ENCODE measurements at regions not wholly inside any gene's neighbourhood (a gene's known extent, or its start where the extent isn't known, plus 50 kb on each side); places are given as distances from the start of the nearest gene placed in this dataset.

GRCh38 chr1:82318265-82318664, 517.5 kb downstream of the ADGRL2 start:
- TF ChIP-seq CTCF (IDR thresholded peaks at IDR 0.05) = no peak
- no peak for TF ChIP-seq POLR2A (IDR thresholded peaks at IDR 0.05)
- TF ChIP-seq POLR2AphosphoS5 (IDR thresholded peaks at IDR 0.05) = no peak

Data from suprapubic skin (tissue), 4 donors.